ENCODE measurements at regions not wholly inside any gene's neighbourhood (a gene's known extent, or its start where the extent isn't known, plus 50 kb on each side); places are given as distances from the start of the nearest gene placed in this dataset.

- TF ChIP-seq CTCF (IDR thresholded peaks at IDR 0.05): no peak
- Histone ChIP-seq H3K27ac (no peak overlapping the region), H3K9me3 (no peaks in the 10 kb centered on the region), H3K36me3 (no peaks in the 10 kb centered on the region), H3K4me3 (no peak overlapping the region), H3K27me3 (no peaks in the 10 kb centered on the region), H3K9ac (ENCODE audit: low read depth in 2 of 2, low read length in 2 of 2) (no peak overlapping the region), H3K4me1 (no peaks in the 10 kb centered on the region)
- intact Hi-C loops (cut with DNase I): no loop called here
- no peak for DNase-seq
These were observed 63.8 kb upstream of the IL1R1 start for GRCh38 chr2:102078773-102079172.

GRCh38 chr2:102080451-102081242, 61.9 kb upstream of the IL1R1 start:
- Histone ChIP-seq H3K36me3 (no peaks in the 10 kb centered on the region), H3K9me3 (no peaks in the 10 kb centered on the region), H3K4me1 (no peaks in the 10 kb centered on the region), H3K27me3 (no peaks in the 10 kb centered on the region), H3K27ac (no peak overlapping the region), H3K9ac (ENCODE audit: low read depth in 2 of 2, low read length in 2 of 2) (no peak overlapping the region), H3K4me3 (no peak overlapping the region)
- no peak for TF ChIP-seq CTCF (IDR thresholded peaks at IDR 0.05)
- intact Hi-C loops (cut with DNase I): no loop called here
- no peak for DNase-seq

GRCh38 chr2:102081243-102081522, 61.4 kb upstream of the IL1R1 start:
- DNase-seq: no peak
- TF ChIP-seq CTCF (IDR thresholded peaks at IDR 0.05): no peak
- Histone ChIP-seq H3K36me3 (no peaks in the 10 kb centered on the region), H3K4me3 (no peak overlapping the region), H3K9ac (ENCODE audit: low read depth in 2 of 2, low read length in 2 of 2) (no peak overlapping the region), H3K27me3 (no peaks in the 10 kb centered on the region), H3K27ac (no peak overlapping the region), H3K9me3 (no peaks in the 10 kb centered on the region), H3K4me1 (no peaks in the 10 kb centered on the region)
- intact Hi-C loops (cut with DNase I): no loop called here

- no peak for TF ChIP-seq CTCF (IDR thresholded peaks at IDR 0.05)
- H3K27me3 ChIP-seq: no peaks in the 10 kb centered on the region
- H3K36me3 ChIP-seq: no peaks in the 10 kb centered on the region
- intact Hi-C loops (cut with DNase I): no loop called here
- H3K4me1 ChIP-seq: no peaks in the 10 kb centered on the region
- H3K27ac ChIP-seq: no peak overlapping the region
- H3K4me3 ChIP-seq: no peak overlapping the region
- no peaks in the 10 kb centered on the region for H3K9me3 ChIP-seq
- no peak for DNase-seq
- no peak overlapping the region for H3K9ac ChIP-seq (ENCODE audit: low read depth in 2 of 2, low read length in 2 of 2)
These were observed 60.9 kb upstream of the IL1R1 start for GRCh38 chr2:102081606-102082005.

- no peak for DNase-seq
- H3K4me3 ChIP-seq: no peak overlapping the region
These were observed 59.8 kb upstream of the IL1R1 start for GRCh38 chr2:102082571-102083392.

More at GRCh38 chr2:102082571-102083392, 59.8 kb upstream of the IL1R1 start:
- no peak for TF ChIP-seq CTCF (IDR thresholded peaks at IDR 0.05)
- Histone ChIP-seq H3K27ac (peak overlapping the region; percentile 38), H3K9me3 (no peaks in the 10 kb centered on the region), H3K9ac (ENCODE audit: low read depth in 2 of 2, low read length in 2 of 2) (peak overlapping the region in 1 of 2 donors; percentile 35), H3K36me3 (no peaks in the 10 kb centered on the region), H3K27me3 (no peaks in the 10 kb centered on the region), H3K4me1 (no peaks in the 10 kb centered on the region)
- intact Hi-C loops (cut with DNase I): no loop called here
